NCI-H526 (cell line): ENCODE measurements at regions not wholly inside any gene's neighbourhood (a gene's known extent, or its start where the extent isn't known, plus 50 kb on each side); places are given as distances from the start of the nearest gene placed in this dataset.

ENCODE experiments used
- DNase-seq, 2 experiments: peaks; one replicate each; lab custom pipeline; 2025; lab: John Stamatoyannopoulos, UW

DNA sequence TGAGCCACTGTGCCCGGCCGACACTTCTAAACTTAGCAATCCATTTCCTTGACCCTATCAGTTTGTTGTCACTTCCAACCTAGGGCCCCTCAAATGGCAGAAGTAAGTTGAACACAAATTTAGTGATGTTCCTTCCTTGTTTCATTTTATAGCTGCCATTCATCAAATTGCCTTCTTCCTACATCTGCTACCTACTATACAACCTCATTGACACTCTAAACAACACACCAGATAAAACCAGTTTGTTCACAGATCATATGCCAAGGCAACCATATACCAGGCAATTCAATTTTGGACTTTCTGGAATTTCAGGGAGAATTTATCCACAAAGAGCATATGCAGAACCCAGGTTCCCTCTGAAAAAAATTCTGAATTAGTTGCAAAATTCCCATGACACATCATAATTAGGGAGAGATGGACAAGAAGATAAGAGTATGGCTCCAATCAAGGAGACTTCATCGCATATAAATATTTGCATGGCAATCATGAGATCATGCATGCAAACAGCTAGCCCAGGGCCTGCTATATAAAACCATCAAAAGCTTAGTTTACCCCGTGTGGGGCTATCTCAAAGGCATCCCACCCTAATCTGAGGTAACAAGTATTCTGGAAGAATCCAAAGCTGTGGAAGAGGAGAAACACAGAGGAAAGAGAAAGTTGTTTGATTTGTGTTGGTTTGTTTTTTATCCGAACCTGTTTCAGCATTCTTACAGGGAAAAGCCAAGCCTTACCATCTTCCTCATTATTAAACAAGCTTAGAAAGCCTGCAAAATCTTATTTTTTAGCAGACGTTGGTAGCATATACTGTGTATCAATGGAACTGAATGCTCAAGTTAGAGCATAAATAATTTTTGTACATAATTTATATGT is 132.8 kb upstream of the TNFAIP3 start:
- peak; percentile 26 to 39 for DNase-seq

DNA sequence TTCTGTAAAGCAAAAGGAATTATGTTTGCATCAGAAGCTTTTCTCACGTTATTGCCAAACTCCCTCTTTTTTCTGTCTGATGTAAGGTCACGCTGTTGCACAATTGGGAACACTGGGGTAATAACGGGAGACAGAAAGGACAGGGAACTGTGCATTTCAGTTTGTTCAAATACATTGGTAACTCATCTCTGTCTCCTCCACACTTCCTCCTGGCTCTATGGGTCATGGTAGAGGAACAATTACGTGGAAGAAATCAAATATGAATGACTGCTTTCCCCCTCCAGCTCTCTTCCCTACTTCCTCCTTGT is 132.2 kb upstream of the TNFAIP3 start:
- DNase-seq, result no peak

DNA sequence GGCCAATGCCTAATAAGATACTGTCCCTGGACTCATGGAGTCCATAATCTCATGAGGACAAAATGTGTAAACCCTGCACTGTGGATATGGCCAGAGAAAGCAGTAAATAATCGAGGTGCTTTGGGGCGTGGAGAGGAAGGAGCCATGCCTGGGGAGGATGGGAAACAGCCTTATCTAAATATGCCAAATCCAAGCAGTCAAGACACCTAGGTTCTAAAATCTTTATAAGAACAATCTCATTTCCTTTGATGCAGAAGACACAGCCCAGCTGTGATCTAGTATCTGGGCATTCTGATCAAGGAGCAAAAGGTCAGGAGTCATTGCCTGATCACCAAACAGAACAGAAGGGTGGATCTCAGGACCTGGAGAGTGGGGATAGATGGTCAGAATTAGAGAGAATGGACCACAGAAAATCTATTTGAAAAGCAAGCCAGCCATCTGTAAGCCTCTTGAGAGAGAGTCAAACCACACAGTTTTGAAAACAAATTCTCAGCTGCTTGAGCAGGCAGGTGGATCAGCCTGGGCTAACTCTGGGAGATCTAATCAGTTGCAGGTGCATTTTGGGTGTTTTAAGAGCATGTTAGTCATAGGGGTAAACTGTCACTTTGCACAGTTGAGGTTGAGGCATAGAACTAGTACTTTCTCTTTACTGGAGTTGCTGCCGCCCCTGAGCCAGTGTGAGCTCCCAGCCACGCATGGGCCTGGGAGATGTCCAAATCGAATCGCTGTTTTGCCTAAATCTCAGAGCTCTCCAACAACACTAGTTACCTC is 130.8 kb upstream of the TNFAIP3 start:
- DNase-seq, result no peak

DNA sequence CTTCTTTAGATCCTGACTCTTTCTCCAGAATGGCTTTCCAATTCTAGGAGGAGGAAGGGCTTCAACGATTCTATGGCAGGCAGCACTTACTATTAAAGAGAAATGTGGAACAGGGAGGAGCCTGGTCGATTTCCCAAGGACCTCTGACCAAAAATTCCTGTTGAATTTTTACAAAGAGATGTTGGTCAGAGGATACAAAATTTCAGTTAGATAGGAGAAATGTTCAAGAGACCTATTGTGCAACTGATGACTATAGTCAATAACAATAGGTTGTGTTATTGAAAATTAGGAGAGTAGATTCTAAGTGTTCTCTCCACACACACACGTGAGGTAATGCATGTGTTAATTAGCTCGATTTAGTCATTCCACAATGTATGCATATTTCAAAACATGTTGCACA is 130.1 kb upstream of the TNFAIP3 start:
- DNase-seq, result no peak

DNA sequence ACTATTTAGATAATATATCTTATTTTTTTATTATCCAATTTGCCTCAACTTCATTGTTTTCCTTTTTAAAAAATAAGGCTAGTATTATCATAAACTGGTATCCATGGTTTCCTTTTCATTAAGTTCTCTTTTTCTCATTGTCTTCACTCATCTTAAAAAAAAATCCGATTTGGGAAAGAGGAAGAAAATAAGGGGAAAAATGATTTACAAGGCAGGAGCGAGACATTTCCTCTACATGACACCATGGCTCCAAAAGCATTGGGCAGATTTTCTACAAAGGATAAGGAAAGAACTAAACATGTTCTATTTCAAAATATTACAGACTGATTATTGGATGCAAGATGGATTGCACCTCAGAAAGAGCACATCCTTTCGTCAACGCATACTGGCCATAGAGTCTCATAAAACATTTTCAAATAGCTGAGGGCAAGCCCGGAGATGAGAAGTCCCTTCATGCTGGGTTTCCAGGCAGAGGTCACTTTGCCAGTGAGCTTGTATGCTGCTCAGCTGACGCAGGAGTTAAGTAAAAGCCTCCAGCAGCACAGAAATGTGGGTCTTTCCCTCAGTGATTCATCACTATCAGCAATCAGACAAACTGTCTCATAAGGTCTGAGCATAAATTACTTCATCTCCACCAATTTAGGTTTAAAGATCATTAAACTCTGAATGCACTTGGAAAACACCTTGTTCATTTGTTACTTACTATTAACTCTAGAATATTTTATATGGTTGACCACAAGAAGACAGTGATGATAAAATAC is 129.0 kb upstream of the TNFAIP3 start:
- no peak for DNase-seq

DNA sequence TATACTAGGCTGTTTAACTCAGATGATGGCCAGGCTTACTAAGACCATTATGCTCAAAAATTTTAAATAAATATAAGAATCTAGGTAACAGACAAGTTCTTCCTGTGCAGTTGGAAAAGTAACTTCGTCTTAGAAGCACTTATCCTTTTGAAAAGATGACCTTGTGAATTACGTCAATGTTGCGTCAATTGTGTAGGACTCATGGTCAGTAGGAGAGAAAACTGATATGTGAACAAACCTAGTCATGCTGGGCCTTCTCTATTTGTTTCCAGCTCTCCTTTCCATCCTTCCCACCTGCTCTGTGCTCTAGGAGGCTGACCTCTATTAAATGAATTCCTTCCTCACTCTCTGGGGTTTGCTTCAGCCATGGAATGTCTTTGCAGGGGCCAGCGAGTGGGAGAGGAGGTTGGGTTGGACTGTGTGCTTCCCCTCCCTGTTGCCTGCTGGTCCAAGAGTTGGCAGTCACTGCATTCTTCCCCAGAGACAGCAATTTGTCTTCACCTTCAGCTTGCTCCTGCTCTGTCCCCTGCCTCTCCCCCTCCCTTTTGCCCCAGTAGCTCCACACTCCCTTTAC is 128.0 kb upstream of the TNFAIP3 start:
- no peak for DNase-seq

DNA sequence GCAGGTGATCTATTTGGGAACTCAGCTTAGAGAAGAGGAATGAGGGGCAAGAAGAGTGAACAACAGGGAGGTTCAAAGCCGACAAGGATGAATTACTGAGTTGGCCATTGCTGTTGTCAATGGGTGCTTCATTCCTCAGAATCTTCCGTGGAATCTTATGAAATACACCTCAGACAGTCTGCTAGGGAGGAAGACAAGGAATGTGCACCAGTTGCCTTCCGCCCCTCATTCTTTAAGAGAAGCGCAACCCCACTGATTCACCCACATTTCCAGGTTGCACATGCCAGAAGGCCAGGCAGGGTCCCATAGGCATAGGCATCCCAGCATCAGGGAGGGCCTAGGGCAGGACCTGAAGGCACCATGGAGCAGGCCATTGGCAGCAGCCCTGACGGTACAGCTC is 127.5 kb upstream of the TNFAIP3 start:
- DNase-seq, result no peak

DNA sequence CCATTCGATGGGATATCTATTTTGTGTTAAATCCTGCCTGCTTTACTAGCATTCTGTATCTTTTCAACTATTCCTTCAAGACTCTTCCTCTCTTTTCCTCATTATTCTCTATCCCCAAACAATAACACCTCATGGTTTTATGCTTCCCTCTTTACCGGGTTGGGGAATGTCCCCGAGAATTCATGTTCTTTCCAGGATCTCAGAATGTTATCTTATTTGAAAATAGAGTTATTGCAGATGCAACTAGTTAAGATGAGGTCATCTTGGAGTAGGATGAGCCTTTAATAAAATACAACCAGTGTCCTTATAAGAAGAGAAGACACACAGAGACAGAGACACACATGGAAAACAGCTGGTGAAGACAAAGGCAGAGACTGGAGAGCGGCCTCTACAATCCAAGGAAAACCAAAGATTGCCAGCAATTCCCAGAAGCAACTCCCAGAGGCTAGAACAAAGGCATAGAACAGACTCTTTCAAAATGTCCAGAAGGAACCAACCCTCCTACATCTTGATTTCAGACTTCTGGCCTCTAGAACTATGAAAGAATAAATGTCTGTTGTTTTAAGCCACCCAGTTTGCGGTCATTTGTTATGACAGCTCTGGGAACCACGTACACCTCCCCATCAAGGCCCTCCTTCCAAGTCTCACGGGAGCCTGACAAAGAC is 126.8 kb upstream of the TNFAIP3 start:
- no peak for DNase-seq

DNA sequence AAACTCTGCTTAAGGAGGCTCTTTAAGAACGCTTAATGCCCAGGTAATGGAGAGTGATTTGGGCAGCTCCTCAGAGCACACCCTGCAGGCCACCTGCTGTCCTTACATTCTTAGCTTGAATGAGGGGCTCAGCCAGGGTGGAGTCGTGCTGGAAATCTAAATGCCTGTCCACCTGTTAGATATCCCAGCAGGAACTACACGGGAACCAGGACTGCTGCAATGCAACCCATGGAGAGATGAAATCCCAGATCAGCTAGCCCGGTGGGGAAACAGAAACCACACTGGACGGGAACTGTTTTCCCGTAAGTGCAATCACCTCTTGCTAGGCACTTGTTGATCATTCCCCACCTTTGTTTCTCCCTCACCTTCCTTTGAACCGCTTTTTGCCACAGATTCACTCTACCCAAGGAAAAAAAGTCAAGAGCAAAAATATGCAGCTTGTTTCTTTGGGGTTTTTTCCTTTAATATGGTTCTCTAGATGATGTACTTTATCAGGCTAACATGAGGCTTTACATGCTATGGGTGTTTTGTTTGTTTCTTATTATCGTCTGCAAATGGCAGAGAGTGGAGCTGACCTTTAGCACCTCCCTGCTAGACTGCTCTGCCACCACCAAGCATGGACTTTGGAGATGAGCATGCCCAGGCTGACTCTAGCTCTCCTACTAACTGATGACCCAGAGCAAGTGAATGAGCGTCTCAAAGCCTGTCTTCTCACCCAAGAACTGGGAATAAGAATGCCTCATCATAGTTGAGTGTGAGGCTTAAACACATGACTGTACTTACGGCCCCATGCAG is 125.9 kb upstream of the TNFAIP3 start:
- DNase-seq, result peak in 1 of 2 experiments; percentile 18

DNA sequence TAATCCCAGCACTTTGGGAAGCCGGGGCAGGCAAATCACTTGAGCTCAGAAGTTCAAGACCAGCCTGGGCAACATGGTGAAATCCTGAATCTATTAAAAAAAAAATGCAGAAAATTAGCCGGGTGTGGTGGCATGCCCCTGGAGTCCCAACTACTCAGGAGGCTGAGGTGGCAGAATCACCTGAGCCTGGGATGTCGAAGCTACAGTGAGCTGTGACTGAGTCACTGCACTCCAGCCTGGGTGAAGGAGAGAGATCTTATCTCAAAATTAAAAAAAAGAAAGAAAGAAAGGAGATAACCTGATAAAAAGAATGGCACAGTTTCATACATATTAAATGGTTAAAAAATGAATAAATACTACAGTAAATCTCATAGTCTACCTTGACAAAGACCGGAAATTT is 123.6 kb upstream of the TNFAIP3 start:
- no peak for DNase-seq

DNA sequence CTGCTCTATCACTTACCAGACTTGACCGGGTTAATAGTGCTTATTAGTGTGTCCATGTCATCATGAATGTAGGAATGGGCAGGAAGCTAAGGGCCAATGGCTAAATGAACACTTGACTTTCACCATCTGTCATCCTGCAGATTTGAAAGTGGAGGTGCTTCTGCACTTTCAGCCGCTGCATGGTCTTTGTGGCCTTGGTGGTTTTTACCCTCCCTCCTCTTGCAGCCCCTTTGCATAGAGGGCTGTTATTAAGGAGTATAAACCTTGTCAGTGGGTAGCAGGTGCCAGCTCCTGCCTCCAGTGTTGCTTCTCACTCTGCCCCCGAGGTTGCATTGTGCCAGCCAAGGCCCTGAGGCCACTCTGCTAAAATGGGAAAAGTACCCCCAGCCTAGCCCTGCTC is 122.2 kb upstream of the TNFAIP3 start:
- DNase-seq, result no peak

DNA sequence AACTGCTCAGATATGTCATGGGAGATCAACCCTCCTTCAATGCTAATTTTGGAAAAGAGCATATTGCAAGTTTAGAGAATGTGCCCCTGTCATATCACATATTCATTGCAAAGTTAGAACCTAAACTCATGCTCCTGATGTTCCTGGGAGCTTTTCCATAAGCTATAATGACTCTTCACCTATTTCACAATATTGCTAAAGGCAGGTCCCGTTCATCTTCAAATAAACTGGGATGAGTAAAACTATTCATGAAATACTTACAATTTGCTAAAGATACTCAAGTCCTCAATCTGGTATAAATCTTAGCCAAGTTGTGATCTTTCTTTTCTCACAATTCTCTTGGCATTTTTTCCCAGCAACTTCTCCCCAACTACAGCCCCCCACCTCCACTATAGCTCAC is 121.7 kb upstream of the TNFAIP3 start:
- no peak for DNase-seq

DNA sequence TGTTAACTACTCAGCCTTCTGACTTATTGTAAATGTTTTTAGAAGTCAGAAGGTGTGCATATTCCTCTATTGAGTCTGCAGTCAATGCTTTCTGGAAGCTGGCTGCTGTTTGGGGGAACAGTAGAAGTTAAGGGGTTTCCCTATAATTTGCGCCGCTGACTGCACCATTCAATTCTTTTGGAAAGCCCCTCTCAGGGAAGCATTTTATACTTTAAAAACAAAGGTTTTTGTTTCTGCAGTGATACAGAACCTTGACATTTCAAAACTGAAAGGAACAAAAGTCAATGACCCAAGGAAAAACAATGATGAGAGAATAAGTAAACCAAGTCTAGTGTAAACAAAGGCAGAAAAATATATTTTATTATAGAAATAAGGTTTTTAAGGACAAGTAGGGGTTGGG is 120.8 kb upstream of the TNFAIP3 start:
- DNase-seq, result no peak

DNA sequence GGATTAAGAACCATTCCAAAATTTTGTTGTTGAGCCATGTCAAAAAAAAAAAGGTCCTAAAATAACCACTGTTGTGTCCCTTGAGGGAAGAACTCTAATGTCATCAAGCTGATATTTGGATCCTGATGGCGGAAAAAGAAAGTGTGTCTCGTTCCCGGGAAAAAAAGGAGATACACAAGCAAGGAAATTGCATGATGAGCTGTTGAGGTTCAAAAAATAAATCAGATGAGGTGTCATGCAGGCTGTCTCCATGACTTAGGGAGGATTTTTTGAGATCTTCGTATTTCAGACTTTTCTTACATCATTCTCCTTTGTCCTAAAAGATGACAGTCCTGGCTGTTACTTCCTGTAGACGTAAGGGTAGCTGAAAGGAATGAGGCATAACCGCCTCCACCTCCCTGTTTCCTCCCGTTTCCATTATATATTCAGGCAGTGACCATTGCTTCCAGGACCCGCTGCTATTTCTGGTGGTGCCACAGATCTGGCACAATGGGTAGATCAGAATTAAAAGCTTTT is 117.3 kb upstream of the TNFAIP3 start:
- DNase-seq, result no peak

DNA sequence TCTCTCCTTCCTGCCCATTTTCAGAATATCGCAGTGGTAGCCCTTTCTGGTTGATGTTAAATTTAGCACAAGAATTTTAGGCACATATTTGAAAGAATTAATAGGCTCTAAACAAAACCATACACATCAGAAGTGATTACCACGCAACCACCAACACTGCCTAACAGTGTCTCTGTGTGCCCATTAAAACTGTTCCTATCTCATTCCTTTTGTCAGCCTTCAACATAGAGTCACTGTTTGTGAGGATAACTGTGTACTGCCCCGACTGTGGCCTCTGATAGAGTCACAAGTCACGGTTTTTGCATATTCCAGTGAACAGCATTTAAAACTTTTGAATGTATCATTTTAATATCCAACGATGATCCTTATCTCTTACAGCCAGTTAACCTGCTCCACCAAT is 116.8 kb upstream of the TNFAIP3 start:
- DNase-seq, result peak in 1 of 2 experiments; percentile 53

DNA sequence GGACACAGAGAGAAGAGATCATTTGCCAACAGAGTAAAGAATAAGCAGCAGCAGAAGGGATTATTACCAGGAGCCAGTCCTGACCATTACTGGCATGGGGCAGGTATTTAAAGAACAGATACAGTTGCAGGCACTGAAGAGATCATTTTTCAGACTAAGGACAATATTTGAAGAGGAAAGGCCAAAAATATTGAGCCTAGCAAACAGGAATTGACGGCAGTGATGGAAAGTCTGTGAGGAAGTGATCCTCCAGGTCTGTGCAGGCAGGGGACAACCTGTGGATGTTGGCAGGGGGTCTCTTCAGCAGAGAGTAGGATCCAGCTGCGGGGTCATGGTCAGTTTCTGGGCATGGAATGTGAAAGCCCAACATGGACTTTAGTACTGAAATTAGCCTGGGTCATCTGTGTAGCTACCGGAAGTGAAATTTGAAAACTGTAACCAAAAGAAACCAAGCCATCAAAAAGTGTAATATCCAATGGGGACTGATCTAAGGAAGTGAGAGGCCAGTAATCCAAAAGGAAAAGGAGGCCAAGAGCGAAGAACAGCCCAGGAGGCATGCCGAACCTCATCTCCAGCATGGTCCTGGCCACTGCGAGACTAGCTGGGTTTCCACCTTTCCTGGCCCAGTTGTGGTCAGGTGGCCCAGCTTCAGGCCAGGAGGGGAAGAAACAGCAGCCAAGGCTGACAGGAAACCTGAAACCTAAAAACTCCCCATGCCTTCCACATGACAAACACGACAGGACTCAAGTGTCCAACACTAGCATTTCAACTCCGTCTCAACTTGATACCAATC is 115.1 kb upstream of the TNFAIP3 start:
- no peak for DNase-seq

DNA sequence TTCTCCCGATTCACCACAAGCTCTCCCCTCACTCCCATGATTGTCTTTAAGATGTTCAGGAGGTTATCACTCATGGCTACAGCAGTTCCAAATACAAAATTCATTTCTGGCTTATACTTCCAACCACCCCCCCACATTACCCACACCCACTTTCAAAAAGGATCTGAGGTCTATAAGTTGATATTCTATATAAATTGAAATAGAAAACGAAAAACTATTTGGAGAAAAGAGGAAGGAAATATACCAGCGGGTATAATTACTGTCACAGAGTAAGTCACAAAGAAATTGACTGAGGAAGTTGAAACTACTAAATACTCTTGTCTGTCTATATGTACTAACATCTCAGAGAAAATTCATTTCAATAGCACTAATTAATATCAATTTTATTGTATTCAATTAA is 112.7 kb upstream of the TNFAIP3 start:
- DNase-seq, result no peak

DNA sequence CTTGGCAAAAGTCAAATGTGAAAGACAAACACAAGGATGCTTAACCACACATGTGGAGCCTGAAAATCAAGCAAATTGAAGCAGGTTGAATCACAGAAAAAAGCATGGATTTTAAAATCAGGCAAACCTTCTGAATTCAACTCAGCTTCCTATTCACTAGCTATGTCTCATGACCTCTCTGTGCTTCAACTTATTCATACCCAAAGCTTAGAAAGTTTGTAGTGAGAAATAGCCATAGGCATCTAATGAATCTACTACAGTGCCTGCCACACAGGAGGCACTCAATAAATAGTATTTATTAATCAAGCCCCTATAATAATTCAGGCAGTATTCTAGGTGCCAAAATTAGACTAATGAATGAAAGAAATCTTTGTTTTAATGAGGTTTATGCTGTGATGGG is 112.2 kb upstream of the TNFAIP3 start:
- DNase-seq, result no peak

DNA sequence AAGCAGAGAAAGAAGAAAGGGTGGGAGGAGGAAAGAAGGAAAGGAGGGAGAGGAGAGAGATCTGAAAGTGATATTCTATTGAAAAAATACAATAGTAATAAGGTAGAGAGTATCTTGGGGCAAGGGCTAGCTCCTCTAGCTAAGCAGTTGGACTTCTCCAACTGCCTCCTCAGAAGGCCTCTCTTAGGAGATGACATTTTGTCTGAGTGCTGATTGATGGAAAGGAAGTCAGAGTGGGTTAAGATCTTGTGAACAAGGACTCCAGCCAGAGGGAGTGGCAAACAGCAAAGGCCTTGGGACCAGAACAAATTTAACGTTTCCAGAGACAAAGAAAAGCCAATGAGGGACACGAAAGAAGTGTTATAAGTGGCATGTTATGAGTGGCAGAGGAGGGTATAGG is 111.8 kb upstream of the TNFAIP3 start:
- no peak for DNase-seq

DNA sequence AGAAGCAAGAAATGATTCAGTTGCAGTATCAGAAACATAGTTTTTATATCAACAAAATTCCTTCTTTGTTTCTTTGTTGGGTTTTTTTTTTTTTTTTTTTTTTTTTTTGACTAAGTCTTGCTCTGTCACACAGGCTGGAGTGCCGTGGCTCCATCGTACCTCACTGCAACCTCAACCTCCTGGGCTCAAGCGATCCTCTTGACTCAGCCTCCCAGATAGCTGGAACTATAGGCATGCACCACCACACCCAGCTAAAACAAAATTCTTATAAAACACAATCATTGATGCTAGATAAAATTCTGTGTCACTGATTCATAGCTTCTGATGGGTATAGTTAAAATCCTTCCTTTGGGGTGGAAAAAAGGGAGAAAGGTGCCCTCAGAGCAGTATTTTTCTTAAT is 110.3 kb upstream of the TNFAIP3 start:
- DNase-seq, result no peak
